Activated CD8-positive, alpha-beta T cell treated with anti-CD3 and anti-CD28 coated beads for 36 hours (primary cell): ENCODE measurements at regions not wholly inside any gene's neighbourhood (a gene's known extent, or its start where the extent isn't known, plus 50 kb on each side); places are given as distances from the start of the nearest gene placed in this dataset.

Experiments used
- ATAC-seq: fragments of 200-7000 bp; cut with Tn5 transposase; one replicate; pipeline ENCODE4 v1.10.0; 2021; ENCODE audit warnings: mild to moderate bottlenecking, moderate library complexity
- CTCF ChIA-PET: fragments of 350-600 bp; sonication (Branson Sonifier 250); formaldehyde crosslinking; loops from one replicate; lab custom pipeline; 2021; ENCODE audit warnings: antibody characterized with exemption; lab: Charles Lee
- POLR2A ChIA-PET: fragments of 350-600 bp; sonication (Branson Sonifier 250); formaldehyde crosslinking; loops from one replicate; lab custom pipeline; 2021; ENCODE audit warnings: antibody characterized with exemption; lab: Charles Lee
- DNase-seq: peaks from one replicate; pipeline ENCODE4 v3.0.0-alpha.2; 2020
- H3K27ac Mint-ChIP-seq: one replicate; pipeline ENCODE4 v1.8.0; 2021; ENCODE audit warnings: mild to moderate bottlenecking, mixed read lengths
- H3K27me3 Mint-ChIP-seq: one replicate; pipeline ENCODE4 v1.8.0; 2021; ENCODE audit warnings: mixed read lengths
- H3K36me3 Mint-ChIP-seq: one replicate; pipeline ENCODE4 v1.8.0; 2021; ENCODE audit warnings: low read depth, mixed read lengths
- H3K4me1 Mint-ChIP-seq: one replicate; pipeline ENCODE4 v1.8.0; 2021; ENCODE audit warnings: low read depth, mixed read lengths
- H3K4me3 Mint-ChIP-seq: one replicate; pipeline ENCODE4 v1.8.0; 2021; ENCODE audit warnings: mild to moderate bottlenecking, moderate library complexity, mixed read lengths
- H3K9me3 Mint-ChIP-seq: one replicate; pipeline ENCODE4 v1.8.0; 2021; ENCODE audit warnings: mixed read lengths
- intact Hi-C: fragments of 100-400 bp; cut with micrococcal nuclease; formaldehyde crosslinking; loops from one replicate; pipeline ENCODE4 v1.10.0; 2022
- TF ChIP-seq, protein P1 (sequence below): fragments of 200-600 bp; IDR thresholded peaks from one replicate; pipeline ENCODE4 v1.8.0; 2022; ENCODE audit warnings: antibody characterized with exemption, mild to moderate bottlenecking

DNA sequence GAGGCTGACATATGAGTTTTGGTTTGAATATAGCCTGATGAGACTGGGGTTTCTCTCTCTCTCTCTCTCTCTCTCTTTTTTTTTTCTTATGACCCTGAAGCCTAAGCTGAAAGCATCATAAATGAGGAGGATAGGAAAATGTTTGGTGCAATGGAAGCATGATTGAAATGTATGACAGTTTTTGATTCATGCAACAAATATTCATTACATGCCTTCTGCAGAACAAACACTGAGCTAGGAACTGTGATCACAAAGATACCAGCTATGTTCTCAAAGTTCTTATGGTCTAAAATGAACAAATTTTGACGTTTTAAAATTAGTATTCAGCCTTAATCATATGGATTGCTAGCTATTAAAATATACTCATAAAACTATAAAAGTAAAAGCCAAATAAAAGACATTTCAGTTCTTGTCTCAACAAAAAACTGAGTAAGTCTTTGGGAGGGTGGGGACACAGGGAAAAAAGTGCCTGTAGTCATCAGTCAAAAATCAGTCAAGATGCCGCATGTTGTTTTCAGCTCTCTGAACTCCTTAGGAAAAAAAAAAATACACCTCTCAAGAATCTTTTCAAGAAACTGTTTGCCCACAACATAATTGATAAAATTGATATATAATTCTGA, 57.2 kb downstream of the NKX6-1 start:
- ChIA-PET POLR2A (interaction anchor here (0.6 kb wide), 1 partner anchor 937 kb away, joined by 5 read pairs; no protein-coding TSS in a partner anchor), CTCF (no interaction called here)
- H3K27ac Mint-ChIP-seq = no peak overlapping the region
- no peak for DNase-seq
- TF ChIP-seq, protein P1, sequence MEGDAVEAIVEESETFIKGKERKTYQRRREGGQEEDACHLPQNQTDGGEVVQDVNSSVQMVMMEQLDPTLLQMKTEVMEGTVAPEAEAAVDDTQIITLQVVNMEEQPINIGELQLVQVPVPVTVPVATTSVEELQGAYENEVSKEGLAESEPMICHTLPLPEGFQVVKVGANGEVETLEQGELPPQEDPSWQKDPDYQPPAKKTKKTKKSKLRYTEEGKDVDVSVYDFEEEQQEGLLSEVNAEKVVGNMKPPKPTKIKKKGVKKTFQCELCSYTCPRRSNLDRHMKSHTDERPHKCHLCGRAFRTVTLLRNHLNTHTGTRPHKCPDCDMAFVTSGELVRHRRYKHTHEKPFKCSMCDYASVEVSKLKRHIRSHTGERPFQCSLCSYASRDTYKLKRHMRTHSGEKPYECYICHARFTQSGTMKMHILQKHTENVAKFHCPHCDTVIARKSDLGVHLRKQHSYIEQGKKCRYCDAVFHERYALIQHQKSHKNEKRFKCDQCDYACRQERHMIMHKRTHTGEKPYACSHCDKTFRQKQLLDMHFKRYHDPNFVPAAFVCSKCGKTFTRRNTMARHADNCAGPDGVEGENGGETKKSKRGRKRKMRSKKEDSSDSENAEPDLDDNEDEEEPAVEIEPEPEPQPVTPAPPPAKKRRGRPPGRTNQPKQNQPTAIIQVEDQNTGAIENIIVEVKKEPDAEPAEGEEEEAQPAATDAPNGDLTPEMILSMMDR = no peak
- intact Hi-C loops = no loop called here
- no peaks in the 10 kb centered on the region for H3K4me1 Mint-ChIP-seq
- no peak overlapping the region for H3K4me3 Mint-ChIP-seq
- ATAC-seq = no peak
- no peaks in the 10 kb centered on the region for H3K9me3 Mint-ChIP-seq
- H3K36me3 Mint-ChIP-seq = no peaks in the 10 kb centered on the region
- peaks cover 3% of the 10 kb centered on the region for H3K27me3 Mint-ChIP-seq

DNA sequence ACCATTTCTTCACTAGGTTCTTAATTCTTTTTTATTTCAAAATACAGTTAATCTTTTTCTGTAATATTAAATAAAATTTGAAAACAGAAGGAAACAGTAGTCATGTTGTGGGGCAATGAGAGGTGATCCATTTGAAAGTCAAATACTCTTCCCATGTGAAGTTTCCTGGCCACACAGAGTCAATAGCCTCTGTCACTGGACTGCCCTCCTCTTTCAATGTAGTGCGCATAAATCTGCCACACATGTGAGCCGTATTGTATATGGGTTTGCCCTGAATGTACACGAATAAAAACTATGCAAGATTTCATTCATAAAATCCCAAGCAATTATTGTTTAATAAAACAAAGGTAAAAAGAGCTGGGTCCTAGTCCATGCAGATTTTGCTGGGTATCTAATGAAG, 59.1 kb downstream of the NKX6-1 start:
- no peak for ATAC-seq
- intact Hi-C loops = no loop called here
- H3K27ac Mint-ChIP-seq = no peak overlapping the region
- H3K9me3 Mint-ChIP-seq = no peaks in the 10 kb centered on the region
- POLR2A ChIA-PET = no interaction called here
- H3K36me3 Mint-ChIP-seq = no peaks in the 10 kb centered on the region
- peaks cover 3% of the 10 kb centered on the region for H3K27me3 Mint-ChIP-seq
- no peak for DNase-seq
- H3K4me1 Mint-ChIP-seq = no peaks in the 10 kb centered on the region
- CTCF ChIA-PET = interaction anchor here (1.4 kb wide), 1 partner anchor 89 kb away, joined by 5 read pairs; no protein-coding TSS in a partner anchor
- H3K4me3 Mint-ChIP-seq = no peak overlapping the region
- TF ChIP-seq, protein P1 = no peak

DNA sequence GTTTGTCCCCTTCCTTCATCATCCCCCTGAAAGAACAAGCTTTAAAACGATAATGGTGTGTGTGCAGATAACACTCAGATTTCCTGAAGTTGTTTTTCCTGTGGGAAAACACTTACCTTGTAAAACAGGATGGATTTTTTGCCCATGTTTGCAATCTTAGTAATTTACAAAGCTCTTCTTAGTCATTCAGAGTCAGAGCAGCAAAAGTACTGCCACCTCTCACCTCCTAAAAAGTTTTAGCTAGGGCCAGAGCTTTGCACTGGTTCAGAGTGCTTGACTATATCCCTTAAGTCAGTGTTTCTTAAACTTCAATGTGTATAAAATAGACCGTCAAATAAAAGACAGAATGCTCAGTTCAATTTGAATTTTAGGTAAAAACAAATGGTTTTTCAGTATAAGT, 62.3 kb downstream of the NKX6-1 start:
- no peak for ATAC-seq
- ChIA-PET POLR2A (no interaction called here), CTCF (no interaction called here)
- no peaks in the 10 kb centered on the region for H3K36me3 Mint-ChIP-seq
- TF ChIP-seq, protein P1 = no peak
- no peak overlapping the region for H3K4me3 Mint-ChIP-seq
- intact Hi-C loops = no loop called here
- DNase-seq = no peak
- H3K4me1 Mint-ChIP-seq = no peaks in the 10 kb centered on the region
- H3K27ac Mint-ChIP-seq = no peak overlapping the region
- H3K27me3 Mint-ChIP-seq = peaks cover 2% of the 10 kb centered on the region
- no peaks in the 10 kb centered on the region for H3K9me3 Mint-ChIP-seq

DNA sequence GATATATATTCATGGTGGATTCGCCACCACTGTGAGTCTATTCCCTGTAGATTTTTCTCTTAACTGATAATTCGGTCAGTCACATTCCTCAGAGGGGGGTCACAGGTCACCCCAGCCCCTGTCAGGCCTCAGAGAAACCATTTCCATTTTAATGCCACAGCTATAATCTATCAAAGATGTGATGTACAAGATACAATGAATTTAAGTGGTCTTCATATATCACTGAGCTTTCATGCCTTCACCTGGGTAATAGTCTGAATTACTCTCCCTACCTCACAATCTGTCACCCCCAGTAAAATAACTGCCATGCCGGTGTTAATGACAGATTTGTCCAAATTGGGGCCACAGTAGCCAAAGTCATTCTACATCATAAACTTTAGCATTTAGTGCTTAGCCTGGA, 64.7 kb downstream of the NKX6-1 start:
- POLR2A ChIA-PET = no interaction called here
- Mint-ChIP-seq H3K4me3 (no peak overlapping the region), H3K36me3 (no peaks in the 10 kb centered on the region), H3K27ac (no peak overlapping the region), H3K27me3 (peaks cover 2% of the 10 kb centered on the region), H3K4me1 (no peaks in the 10 kb centered on the region), H3K9me3 (no peaks in the 10 kb centered on the region)
- CTCF ChIA-PET = no interaction called here
- intact Hi-C loops = no loop called here
- TF ChIP-seq, protein P1 = no peak
- no peak for DNase-seq
- no peak for ATAC-seq

DNA sequence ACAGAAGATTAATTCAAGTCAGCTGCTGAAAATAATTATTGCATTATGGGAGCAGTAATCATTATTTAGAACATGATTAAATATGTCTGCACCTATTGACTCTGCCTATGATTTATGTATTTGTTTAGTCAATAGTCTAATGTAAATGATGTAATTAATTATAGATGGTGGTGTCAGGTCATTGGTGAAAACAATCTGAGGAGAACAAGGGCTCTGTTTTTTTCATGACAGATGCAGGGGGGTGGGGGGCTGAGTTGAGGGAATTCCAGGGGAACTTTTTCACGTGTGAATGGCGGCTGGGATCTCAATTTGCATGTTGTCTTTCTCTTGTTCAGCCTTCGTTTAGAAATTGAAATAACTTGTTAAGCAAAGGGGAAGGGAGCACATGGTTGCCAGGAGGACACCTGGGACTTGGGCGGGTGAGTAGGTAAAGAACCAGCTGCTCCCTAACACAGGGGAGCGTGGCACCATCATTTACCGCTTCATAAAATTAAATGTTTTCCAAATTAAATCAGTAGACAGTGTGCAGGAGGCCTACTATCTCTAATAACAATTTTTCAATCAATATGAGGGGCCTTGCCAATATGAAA, 65.4 kb downstream of the NKX6-1 start:
- no peak for DNase-seq
- Mint-ChIP-seq H3K4me3 (no peak overlapping the region), H3K27ac (no peak overlapping the region), H3K9me3 (no peaks in the 10 kb centered on the region), H3K27me3 (peaks cover 2% of the 10 kb centered on the region), H3K4me1 (no peaks in the 10 kb centered on the region), H3K36me3 (no peaks in the 10 kb centered on the region)
- POLR2A ChIA-PET = no interaction called here
- intact Hi-C loops = no loop called here
- CTCF ChIA-PET = no interaction called here
- TF ChIP-seq, protein P1 = no peak
- ATAC-seq = no peak
